Endothelial cell of hepatic sinusoid (primary cell): ENCODE measurements at regions not wholly inside any gene's neighbourhood (a gene's known extent, or its start where the extent isn't known, plus 50 kb on each side); places are given as distances from the start of the nearest gene placed in this dataset.

Experiments
- in situ Hi-C: cut with HindIII; loops from 2 replicates; pipeline ENCODE4 v1.10.0; 2017; ENCODE audit warnings: low sequenced_read_pairs

GRCh38 chr20:57043669-57044268 lies 222.7 kb downstream of the BMP7 start:
- in situ Hi-C loops = no loop called here

DNA sequence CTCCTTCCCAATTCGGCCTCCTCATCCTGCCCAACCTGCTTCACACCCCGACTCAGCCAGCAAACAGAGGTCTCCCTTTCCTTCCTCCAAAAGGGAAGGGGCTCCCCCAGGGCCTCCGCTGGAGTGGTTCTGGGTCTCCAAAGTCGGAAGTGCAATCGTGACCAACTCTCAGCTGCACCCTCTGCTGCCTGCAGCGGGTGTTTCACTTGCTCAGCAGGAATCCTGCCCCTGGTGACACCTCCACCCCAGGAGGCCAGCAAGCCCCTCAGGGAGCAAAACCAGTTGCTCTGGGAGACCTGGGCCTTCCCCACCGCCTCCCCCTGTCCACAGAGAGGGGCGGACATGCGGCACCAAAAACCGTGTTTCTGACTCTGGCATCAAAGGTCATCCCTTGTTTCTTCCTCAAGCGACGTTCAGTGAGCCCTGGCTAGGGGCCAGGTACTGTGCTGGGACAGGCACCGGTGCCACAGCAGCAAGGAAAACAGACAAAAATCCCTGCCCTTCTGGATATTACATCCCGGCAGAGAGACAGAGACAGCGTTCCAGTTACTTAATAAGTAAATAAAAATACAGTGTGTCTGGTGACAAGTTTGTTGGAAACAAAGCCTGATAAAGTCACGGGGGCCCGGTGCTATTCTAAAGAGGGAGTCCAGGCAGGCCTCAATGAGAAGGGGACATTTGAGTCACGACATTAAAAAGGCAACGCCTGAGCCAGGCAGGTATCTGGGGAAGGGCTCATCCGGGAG lies 219.0 kb downstream of the BMP7 start:
- in situ Hi-C loops = no loop called here

- in situ Hi-C loops = no loop called here
Observed at GRCh38 chr20:57048027-57048869, 218.2 kb downstream of the BMP7 start.

DNA sequence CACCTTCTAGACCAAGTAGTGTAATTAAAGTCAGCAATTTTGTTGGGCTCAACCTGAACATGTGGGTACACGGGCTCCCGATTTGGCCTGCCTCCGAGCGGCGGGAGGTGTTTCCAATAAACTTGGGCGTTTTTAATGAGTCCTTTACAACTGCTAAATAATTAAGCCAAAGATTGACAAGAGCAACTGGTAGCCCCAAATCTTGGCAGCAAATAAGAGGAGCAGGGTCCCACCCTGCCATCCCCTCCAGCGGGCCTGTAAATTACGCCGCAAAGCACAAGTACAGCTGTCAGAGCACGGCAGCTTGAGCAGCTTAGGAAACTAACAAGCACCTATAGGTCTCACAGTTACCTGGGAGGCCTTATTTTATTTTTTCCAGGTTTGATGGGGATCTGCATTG lies 217.1 kb downstream of the BMP7 start:
- in situ Hi-C loops = no loop called here

- in situ Hi-C loops = no loop called here
Observed at GRCh38 chr20:57051096-57051495, 215.3 kb downstream of the BMP7 start.

GRCh38 chr20:57053067-57053466 lies 213.4 kb downstream of the BMP7 start:
- in situ Hi-C loops = no loop called here

DNA sequence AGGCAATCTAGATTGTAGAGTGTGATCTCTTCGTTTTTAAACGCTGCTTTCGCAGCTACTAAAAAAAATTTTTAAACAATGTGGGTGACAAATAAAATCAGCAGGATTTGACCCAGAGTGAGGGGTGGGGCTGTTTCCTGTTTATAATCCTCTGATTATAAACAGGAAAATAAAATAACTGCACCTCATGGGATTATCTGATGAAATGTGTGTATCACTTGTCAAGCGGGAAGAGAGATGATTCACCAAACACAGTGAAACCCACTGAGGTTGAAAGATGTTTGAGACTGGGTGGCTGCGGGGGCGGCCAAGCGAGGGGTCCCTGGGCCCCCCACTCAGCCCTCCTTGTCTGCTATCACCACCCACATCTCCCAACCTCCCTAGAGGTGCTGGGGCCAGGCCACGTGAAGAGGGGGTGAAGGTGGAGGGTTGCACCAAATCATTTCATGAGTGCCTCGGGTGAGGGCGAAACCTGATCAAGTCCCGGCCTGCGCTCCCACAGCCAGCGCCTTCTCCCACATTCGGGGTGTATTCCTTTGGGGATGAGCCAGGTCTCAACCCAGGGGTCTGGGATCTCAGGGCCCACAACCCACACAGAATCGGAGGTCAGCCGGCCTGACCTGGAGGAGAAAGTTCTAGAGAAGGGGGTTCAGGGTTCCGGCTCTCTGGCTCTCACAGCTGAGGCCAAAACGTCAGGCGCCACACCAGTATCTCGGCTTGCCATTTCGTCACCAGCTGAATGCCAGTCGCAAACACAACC lies 212.5 kb downstream of the BMP7 start:
- in situ Hi-C loops = no loop called here

DNA sequence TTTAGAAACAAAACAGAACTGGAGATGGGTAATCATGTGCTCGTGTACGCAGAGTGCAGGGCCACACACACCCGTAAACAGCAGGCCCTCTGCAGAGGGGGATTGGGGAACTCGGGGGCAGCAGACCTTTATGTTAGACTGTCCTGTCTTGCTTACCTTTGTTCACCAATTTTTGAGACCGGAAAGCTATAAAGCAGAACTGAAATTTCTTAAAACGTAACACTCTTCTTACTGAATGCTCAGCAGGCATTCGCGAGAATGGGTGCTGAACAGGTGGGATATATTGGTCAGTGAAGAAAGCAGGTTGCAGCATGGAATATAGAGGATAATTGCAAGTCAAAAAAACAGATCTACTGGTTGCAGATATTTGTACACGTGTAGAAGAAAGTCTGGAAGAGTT lies 211.1 kb downstream of the BMP7 start:
- in situ Hi-C loops = no loop called here

DNA sequence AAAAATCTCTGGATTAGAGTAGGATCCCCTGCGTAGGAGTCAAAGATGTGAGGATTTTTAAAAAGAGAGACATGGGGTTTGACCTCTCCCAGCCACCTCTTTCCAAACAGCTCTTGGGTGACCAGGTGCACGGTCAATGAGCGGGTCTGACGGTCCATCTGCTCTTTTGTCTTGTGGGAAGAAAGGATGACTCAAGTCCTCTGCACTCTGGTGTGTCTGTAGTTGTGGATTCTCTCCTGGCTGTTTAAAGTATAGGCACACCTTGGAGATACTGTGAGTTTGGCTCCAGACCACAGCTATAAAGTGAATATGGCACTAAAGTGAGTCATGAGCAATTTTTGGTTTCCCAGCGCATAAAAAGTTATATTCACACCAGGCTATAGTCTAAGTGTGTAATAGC lies 209.8 kb downstream of the BMP7 start:
- in situ Hi-C loops = no loop called here

DNA sequence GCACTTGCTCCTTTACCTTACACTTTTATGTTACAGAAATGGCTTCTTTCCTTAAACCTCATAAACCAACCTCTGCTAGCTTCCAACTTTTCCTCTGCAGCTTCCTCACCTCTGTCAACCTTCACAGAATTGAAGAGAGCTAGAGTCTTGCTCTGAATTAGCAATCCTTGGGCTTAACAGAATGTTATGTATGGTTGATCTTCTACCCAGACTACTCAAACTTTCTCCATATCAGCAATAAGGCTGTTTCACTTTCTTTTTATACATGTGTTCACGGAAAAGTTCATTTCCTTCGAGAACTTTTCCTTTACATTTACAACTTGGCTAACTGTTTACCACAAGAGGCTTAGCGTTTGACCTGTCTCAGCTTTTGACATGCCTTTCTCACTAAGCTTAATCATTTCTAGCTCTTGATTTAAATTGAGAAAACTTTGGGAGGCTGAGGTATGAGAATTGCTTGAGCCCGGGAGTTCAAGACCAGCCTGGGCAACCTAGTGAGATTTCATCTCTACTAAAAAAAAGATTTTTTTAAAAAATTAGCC lies 207.3 kb downstream of the BMP7 start:
- in situ Hi-C loops = no loop called here

DNA sequence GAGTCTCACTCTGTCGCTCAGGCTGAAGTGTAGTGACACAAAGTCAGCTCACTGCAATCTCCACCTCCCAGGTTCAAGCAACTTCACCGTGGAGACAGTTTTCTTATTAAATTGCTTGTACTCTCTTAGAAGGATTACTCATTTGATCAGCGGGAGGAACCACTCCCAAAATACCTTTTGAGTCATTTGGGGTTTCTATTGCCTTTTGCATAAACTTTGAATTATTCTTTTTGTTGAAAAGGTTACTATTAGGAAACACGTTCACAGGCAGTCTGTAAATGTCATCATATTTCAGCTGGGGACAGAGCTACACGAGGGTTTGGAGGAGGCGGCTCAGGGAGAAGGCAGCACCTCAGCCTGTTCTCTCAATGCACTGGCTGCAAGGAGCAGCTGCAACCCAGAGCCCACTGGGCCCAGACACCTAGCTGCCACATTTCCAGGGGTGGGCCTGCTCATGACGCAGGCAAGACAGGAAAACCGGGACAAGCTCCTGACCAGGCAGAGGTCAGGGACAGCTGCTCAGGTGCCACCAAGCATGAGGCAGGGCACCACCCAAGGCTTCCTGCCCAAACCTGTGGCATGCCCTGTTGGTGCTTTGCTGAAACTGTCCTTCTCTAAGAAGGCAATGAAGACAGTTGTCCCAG lies 205.9 kb downstream of the BMP7 start:
- in situ Hi-C loops = no loop called here

DNA sequence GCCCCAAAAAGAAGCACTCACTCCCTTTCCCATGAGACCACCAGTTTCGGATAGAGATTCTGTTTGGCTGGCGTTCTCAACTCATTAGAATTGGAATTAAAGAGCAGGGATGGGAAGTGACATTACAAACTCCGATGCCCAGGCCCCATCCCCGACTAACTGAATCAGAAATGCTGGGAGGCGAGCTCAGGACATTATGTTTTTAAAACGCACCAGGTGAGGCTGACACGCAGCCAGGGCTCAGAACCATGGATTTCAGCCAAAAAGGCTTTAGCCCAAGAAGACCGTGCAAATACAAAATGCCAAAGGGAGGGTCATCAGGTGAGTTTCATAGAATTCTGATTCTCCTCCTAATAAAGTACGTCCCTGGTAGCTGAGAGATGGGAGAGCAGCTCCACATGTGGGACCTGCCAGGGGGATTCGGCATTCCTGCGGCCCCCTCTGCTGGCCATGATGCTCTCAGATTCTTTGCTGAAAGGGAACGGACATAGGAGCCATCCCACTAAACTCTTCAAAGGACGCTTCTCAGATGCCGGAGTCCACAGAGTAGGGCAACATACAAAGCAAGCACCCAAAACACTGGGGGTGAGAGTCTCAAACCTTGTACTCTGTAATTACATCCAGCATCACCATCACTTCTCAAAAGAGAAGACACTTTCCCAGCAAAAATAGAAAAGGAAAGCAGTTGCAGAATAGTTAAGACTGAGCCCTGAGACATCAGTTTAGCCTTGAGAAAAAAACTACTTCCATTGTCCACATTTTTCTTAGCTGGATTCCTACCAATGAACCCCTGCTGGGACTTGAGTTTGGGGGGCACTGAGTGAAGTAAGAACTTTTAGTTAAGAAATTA lies 205.2 kb downstream of the BMP7 start:
- in situ Hi-C loops = no loop called here

GRCh38 chr20:57062241-57062640 lies 204.2 kb downstream of the BMP7 start:
- in situ Hi-C loops = no loop called here

- in situ Hi-C loops = no loop called here
Observed at GRCh38 chr20:57062696-57063270, 203.7 kb downstream of the BMP7 start.

- in situ Hi-C loops = no loop called here
Observed at GRCh38 chr20:57064836-57065235, 201.6 kb downstream of the BMP7 start.

GRCh38 chr20:57065646-57066045 lies 200.8 kb downstream of the BMP7 start:
- in situ Hi-C loops = no loop called here

DNA sequence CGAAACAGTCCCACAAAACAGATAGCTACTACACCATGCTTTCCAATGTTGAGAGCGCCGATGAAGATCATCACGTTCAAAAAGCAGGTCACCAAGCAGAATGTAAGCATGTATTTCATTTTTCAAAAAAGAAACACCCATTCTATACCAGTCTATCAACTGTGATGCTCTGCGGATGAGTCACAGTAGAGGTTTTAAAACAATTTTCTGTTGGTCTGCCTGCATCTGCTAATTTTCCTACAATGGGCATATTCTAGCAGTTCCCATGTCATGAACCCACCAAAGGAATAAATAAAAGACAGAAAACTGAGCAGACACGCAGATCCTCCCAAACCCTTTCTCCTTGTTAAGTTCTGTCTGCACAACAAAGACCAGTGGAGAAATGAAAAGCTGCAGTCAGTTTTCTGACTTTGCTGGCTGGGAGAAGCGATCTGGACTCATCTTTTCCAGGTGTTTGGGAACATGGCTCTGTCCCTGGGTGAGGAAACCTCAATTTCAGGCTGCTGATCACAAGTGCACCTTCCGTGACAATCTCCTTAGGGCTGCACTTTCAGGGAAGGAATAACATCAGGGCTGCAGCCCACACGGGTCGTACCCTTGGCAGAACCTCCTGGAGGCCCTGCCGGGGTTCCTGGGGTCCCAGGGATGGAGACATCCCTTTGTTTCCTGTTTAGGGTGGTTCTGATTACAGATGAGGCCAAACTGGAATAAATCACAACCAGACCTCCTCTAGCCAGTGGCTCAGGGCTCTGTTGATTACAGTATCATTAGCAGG lies 200.1 kb downstream of the BMP7 start:
- in situ Hi-C loops = no loop called here

GRCh38 chr20:57069442-57069841 lies 197.0 kb downstream of the BMP7 start:
- in situ Hi-C loops = no loop called here
